ENCODE measurements at regions not wholly inside any gene's neighbourhood (a gene's known extent, or its start where the extent isn't known, plus 50 kb on each side); places are given as distances from the start of the nearest gene placed in this dataset.

DNA sequence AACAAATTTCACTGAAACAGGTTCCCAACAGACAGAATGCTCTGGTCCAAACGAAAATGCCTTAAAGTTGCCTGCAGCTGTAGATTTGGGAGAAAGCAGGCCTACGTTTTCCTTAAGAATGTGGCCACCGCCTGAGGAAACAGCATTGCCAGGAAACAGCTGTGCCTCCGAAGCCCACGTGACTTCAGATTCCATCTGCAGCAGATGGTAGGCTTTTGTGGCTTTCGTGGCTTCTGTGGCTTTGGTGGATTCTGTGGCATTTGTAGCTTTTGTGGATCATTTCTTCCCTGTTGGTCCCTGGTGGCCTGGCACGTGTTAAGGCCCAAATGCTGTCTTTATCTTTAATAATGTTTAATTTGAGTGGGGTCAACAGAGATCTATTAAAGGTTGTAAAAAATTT is 222.9 kb downstream of the TTLL2 start:
- intact Hi-C loops (cut with micrococcal nuclease): no loop called here
- Histone ChIP-seq H4K20me1 (ENCODE audit: insufficient read depth, low read length) (no peaks in the 10 kb centered on the region), H3K27ac (ENCODE audit: low read depth in 1 of 2, low read length in 2 of 2) (no peak overlapping the region), H3K27me3 (ENCODE audit: control insufficient read depth in 2 of 2, insufficient read depth in 2 of 2, low read length in 2 of 2) (no peaks in the 10 kb centered on the region), H3K9ac (ENCODE audit: insufficient read depth, low read length, poor library complexity, severe bottlenecking) (no peak overlapping the region), H2AFZ (ENCODE audit: insufficient read depth, low read depth, low read length, poor library complexity, severe bottlenecking) (no peak overlapping the region), H3K4me2 (replicated peaks; ENCODE audit: extremely low read depth, low read length, poor library complexity, severe bottlenecking) (no peak overlapping the region), H3K79me2 (ENCODE audit: insufficient read depth, low read length) (no peaks in the 10 kb centered on the region), H3K4me3 (replicated peaks in 1 of 3; ENCODE audit: low read depth in 2 of 3, low read length in 3 of 3) (no peak overlapping the region), H3K4me1 (ENCODE audit: control insufficient read depth in 1 of 2, insufficient read depth in 2 of 2, low read length in 2 of 2) (no peaks in the 10 kb centered on the region), H3K9me3 (replicated peaks in 1 of 2; ENCODE audit: control insufficient read depth in 1 of 2, insufficient read depth in 1 of 2, low read length in 2 of 2) (no peaks in the 10 kb centered on the region), H3K36me3 (replicated peaks in 1 of 2; ENCODE audit: control insufficient read depth in 1 of 2, insufficient read depth in 2 of 2, low read length in 2 of 2) (no peaks in the 10 kb centered on the region)
- DNase-seq: no peak
- H3K27ac Mint-ChIP-seq: no peak overlapping the region
- no peak overlapping the region for H3K4me3 Mint-ChIP-seq
- H3K27me3 Mint-ChIP-seq (ENCODE audit: low read depth in 3 of 3): peaks cover 3 to 5% (median 5%) of the 10 kb centered on the region in 3 donors
- H3K36me3 Mint-ChIP-seq: no peaks in the 10 kb centered on the region
- H3K4me1 Mint-ChIP-seq: no peaks in the 10 kb centered on the region
- TF ChIP-seq, protein P1, sequence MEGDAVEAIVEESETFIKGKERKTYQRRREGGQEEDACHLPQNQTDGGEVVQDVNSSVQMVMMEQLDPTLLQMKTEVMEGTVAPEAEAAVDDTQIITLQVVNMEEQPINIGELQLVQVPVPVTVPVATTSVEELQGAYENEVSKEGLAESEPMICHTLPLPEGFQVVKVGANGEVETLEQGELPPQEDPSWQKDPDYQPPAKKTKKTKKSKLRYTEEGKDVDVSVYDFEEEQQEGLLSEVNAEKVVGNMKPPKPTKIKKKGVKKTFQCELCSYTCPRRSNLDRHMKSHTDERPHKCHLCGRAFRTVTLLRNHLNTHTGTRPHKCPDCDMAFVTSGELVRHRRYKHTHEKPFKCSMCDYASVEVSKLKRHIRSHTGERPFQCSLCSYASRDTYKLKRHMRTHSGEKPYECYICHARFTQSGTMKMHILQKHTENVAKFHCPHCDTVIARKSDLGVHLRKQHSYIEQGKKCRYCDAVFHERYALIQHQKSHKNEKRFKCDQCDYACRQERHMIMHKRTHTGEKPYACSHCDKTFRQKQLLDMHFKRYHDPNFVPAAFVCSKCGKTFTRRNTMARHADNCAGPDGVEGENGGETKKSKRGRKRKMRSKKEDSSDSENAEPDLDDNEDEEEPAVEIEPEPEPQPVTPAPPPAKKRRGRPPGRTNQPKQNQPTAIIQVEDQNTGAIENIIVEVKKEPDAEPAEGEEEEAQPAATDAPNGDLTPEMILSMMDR (IDR thresholded peaks at IDR 0.05): no peak
- H3K9me3 Mint-ChIP-seq: peaks cover 0 to 7% (median 0%) of the 10 kb centered on the region in 7 donors
- 2% methylated on average over 7 of the region's 7 CpGs for WGBS (ENCODE audit: insufficient coverage)

DNA sequence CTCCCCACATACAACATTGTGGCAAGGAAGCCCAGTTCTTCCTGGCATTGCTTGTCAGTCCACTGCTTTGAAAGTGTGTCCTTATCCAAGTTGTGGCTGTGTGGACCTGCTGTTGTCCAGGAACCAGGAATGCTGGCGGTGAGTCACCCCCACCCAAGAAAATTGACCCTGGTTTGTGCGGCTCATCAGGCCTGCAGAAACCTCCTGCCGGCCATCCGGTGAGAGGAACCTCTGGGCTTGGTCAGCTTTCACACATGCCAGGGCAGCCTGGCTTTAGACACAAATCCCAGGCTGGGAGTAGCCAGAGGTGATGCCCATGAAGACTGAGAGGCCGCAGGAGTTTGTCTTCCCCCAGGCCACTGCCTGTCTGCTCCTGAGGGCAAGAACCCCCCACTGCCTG is 223.6 kb downstream of the TTLL2 start:
- H3K36me3 Mint-ChIP-seq: no peaks in the 10 kb centered on the region
- 96% methylated on average over 4 of the region's 5 CpGs for WGBS (ENCODE audit: insufficient coverage)

More for the DNA sequence above, 223.6 kb downstream of the TTLL2 start:
- no peaks in the 10 kb centered on the region for H4K20me1 ChIP-seq (ENCODE audit: insufficient read depth, low read length)
- H3K27me3 ChIP-seq (ENCODE audit: control insufficient read depth in 2 of 2, insufficient read depth in 2 of 2, low read length in 2 of 2): no peaks in the 10 kb centered on the region
- no peak overlapping the region for H3K9ac ChIP-seq (ENCODE audit: insufficient read depth, low read length, poor library complexity, severe bottlenecking)
- H3K4me1 ChIP-seq (ENCODE audit: control insufficient read depth in 1 of 2, insufficient read depth in 2 of 2, low read length in 2 of 2): no peaks in the 10 kb centered on the region
- no peak overlapping the region for H3K4me3 ChIP-seq (replicated peaks in 1 of 3; ENCODE audit: low read depth in 2 of 3, low read length in 3 of 3)
- no peaks in the 10 kb centered on the region for H3K9me3 ChIP-seq (replicated peaks in 1 of 2; ENCODE audit: control insufficient read depth in 1 of 2, insufficient read depth in 1 of 2, low read length in 2 of 2)
- Mint-ChIP-seq H3K27me3 (ENCODE audit: low read depth in 3 of 3) (peaks cover 3 to 6% (median 4%) of the 10 kb centered on the region in 3 donors), H3K4me1 (no peaks in the 10 kb centered on the region), H3K27ac (no peak overlapping the region), H3K4me3 (no peak overlapping the region), H3K9me3 (peaks cover 0 to 9% (median 0%) of the 10 kb centered on the region in 7 donors)
- intact Hi-C loops (cut with micrococcal nuclease): no loop called here
- H3K4me2 ChIP-seq (replicated peaks; ENCODE audit: extremely low read depth, low read length, poor library complexity, severe bottlenecking): no peak overlapping the region
- TF ChIP-seq, protein P1 (IDR thresholded peaks at IDR 0.05): no peak
- no peak overlapping the region for H3K27ac ChIP-seq (ENCODE audit: low read depth in 1 of 2, low read length in 2 of 2)
- H3K79me2 ChIP-seq (ENCODE audit: insufficient read depth, low read length): no peaks in the 10 kb centered on the region
- H3K36me3 ChIP-seq (replicated peaks in 1 of 2; ENCODE audit: control insufficient read depth in 1 of 2, insufficient read depth in 2 of 2, low read length in 2 of 2): no peaks in the 10 kb centered on the region
- DNase-seq: no peak
- H2AFZ ChIP-seq (ENCODE audit: insufficient read depth, low read depth, low read length, poor library complexity, severe bottlenecking): no peak overlapping the region

All from CD14-positive monocyte (primary cell).